Uterus (tissue), 2 donors: ENCODE measurements at regions not wholly inside any gene's neighbourhood (a gene's known extent, or its start where the extent isn't known, plus 50 kb on each side); places are given as distances from the start of the nearest gene placed in this dataset.

Source experiments
- POLR2A ChIP-seq, 2 donors: fragments of 450-650 bp; IDR thresholded peaks; one replicate each; pipeline ENCODE4 v1.6.1; 2016; ENCODE audit warnings: antibody characterized with exemption in 2 of 2, mild to moderate bottlenecking in 1 of 2, moderate library complexity in 1 of 2
- TF ChIP-seq, protein P1 (sequence below), 4 experiments: fragments of 200-600 bp in 2 of 4; fragments of 450-650 bp in 2 of 4; sonication (generic) in 2 of 4; IDR thresholded peaks; one replicate each; pipeline ENCODE4 v1.5.1; 2016 to 2019; ENCODE audit warnings: antibody characterized with exemption in 4 of 4, mild to moderate bottlenecking in 2 of 4, moderate library complexity in 1 of 4

DNA sequence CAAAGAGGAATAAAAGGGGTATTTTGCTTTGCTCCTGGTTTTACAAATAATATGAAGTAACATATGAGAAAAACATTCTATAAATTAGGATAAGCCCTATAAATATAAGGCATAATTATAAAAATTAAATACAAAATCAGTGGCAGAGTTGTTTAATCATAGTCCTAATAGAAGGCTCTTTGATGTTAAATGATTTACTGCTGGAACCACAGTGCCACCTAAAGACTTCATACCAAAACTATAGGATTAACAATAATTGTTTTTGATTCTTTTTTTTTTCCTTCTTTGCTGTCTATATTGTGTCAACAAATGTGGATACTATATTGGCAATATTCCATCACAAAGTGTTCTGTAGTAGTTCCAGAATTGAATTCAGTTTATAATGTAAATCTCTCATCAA lies 837.7 kb upstream of the SLC39A10 start:
- TF ChIP-seq, protein P1, sequence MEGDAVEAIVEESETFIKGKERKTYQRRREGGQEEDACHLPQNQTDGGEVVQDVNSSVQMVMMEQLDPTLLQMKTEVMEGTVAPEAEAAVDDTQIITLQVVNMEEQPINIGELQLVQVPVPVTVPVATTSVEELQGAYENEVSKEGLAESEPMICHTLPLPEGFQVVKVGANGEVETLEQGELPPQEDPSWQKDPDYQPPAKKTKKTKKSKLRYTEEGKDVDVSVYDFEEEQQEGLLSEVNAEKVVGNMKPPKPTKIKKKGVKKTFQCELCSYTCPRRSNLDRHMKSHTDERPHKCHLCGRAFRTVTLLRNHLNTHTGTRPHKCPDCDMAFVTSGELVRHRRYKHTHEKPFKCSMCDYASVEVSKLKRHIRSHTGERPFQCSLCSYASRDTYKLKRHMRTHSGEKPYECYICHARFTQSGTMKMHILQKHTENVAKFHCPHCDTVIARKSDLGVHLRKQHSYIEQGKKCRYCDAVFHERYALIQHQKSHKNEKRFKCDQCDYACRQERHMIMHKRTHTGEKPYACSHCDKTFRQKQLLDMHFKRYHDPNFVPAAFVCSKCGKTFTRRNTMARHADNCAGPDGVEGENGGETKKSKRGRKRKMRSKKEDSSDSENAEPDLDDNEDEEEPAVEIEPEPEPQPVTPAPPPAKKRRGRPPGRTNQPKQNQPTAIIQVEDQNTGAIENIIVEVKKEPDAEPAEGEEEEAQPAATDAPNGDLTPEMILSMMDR (IDR thresholded peaks at IDR 0.05): no peak
- TF ChIP-seq POLR2A (IDR thresholded peaks at IDR 0.05): no peak
